HG03521 (cell line): ENCODE measurements at regions not wholly inside any gene's neighbourhood (a gene's known extent, or its start where the extent isn't known, plus 50 kb on each side); places are given as distances from the start of the nearest gene placed in this dataset.
"Not testable (repeated sequence)": the region's sequence is repeated elsewhere in the genome, so short reads cannot be mapped to it uniquely, and the experiment has no call there.

Experiments used
- ATAC-seq: cut with Tn5 transposase; IDR thresholded peaks from one replicate; pipeline ENCODE4 v1.9.1; 2021; ENCODE audit warnings: mild to moderate bottlenecking, moderate library complexity; ENCODE audit not compliant: unreplicated experiment

GRCh38 chr4:115292320-115293092, 179.1 kb upstream of the NDST4 start:
- no peak for ATAC-seq

DNA sequence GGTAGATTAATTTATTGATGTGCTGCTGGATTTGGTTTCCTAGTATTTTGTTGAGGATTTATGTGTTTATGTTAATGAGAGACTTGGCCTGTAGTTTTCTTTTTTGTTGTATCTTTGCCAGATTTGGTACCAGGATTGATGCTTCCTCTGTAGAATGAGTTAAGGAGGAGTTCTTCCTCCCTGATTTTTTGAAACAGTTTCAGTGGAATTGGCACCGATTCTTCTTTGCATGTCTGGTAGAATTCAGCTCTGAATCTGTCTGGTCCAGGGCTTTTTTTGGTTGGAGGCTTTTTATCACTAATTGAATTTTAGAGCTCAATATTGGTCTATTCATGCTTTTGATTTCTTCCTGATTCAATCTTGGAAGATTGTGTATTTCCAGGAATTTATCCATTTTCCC, 174.0 kb upstream of the NDST4 start:
- no peak for ATAC-seq

- no peak for ATAC-seq
Measured at GRCh38 chr4:115279330-115279729, 165.9 kb upstream of the NDST4 start.

- ATAC-seq: no peak
Measured at GRCh38 chr4:115278830-115279229, 165.4 kb upstream of the NDST4 start.

DNA sequence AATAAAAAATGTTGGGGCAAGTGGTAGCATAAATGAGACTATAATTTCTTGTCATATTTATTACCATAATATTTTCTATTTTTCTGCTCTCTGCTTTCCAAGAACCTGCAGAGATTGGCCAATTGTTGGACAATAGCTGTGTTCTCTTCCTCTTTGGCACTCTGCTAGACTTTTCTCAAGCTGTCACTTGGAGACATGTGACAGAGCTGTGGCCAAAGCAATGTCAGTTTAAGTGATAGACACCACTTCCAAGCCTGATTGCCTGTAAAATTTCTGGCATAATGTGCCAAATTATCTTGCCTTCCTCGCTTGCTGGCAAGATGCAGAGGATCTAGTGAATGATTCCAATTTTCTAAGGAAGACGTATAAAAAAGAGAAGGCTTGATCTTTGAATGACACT, 162.2 kb upstream of the NDST4 start:
- no peak for ATAC-seq

GRCh38 chr4:115274545-115274944, 161.1 kb upstream of the NDST4 start:
- ATAC-seq: peak; percentile 73

- ATAC-seq: no peak
Measured at GRCh38 chr4:115272594-115272993, 159.2 kb upstream of the NDST4 start.

DNA sequence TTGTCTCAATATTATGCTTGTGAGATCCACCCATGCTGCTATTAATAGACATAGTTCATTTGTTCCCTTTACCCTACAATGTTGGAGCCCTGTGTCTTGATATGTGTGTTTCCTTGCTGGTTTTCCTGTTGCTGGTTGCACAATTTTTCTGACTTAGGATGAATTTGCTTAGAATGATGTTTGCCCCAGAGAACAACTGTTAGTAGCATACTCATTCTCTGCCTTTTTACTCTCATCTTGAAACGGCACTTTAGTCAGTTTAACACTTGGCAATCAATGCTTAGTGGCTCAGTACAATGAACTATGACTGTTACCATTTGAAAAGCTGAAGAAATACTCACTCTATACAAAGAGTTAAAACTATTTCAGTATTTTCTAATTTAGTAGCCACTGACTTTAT, 158.8 kb upstream of the NDST4 start:
- ATAC-seq: no peak

DNA sequence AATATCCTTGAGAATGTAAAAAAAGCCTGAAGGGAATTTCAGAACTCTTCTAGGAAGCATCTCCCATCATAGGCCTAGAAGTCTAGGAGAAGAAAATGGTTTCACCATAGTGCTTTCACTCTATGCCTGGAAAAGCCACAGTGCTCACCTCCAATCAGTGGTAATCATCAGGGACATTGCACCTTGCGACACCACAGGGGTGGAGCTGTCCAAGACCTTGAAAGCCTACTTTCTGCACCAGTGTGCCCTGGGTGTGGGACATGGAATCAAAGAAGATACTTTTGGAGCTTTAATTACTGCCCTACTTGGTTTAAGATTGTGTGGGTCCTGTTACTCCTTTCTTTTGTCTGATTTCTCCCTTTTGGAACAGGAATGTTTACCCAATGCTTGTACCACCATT, 146.8 kb upstream of the NDST4 start:
- no peak for ATAC-seq

- ATAC-seq: no peak
Measured at GRCh38 chr4:115259642-115260041, 146.2 kb upstream of the NDST4 start.

DNA sequence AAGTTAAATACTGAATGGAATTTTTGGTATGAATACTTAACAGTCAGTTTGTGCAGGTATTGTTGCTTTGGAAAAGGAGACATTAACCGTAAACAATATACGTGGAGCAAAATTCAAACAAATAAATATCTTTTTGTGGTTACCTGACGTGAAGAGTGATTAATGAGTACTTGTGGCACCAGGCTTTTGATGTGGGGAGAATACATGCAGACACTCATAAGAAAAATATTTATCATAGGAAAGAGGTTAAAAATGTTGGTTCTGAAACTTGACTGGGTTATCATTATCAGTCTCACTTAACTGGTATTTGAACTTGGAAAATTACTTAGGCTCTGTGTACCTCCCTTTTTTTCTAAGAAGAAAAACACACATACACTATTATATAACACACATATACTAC, 136.4 kb upstream of the NDST4 start:
- ATAC-seq: no peak

DNA sequence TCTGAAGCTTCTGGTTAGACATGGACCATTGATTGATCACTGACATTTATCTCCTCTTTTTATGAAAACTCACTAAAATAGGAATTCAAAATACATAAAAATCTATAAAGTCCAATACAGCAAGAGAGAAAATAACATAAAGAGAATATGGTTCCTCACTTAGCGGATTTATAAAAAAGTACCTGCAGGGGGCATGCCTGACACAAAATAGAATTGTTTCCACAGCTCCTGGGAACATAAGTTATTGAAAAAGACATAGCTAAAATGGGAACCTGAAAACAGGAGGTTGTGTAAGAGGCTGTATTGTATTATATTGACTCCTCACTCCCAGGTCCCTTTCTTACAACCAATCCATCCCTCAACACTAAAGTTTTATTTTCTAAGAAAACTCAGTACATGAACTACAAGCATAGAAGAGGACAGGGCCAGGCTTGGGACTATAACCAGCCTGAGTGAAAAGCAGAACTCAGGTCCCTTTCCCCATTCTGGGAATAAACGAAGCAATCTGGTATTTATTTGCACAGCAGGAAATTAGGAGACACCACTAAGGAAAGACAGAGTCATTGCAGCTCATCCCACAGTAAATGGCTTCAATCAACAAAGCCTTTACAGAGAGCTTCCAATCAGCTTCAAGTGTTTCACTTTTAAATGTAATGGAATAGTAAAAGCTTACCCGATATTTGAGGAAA, 121.1 kb upstream of the NDST4 start:
- peak; percentile 47 for ATAC-seq

DNA sequence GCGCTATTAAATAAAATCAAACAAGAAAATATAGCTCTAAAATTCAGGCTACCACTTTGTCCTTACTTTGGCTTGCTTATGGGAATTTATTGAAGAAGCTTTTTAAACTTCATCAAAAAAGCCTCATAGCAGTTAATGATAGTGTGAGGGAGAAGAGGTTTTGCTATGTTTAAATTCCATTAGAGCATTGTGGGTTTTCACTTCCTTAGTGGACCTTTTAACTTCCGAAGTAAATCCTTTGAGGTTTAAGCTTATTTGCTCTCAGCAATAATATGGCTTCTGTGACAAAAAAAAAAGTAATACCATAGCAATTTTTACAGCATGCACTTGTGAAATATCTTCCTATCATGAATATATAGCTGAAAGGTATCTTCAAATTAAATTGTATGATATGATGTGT, 120.2 kb upstream of the NDST4 start:
- ATAC-seq: no peak

DNA sequence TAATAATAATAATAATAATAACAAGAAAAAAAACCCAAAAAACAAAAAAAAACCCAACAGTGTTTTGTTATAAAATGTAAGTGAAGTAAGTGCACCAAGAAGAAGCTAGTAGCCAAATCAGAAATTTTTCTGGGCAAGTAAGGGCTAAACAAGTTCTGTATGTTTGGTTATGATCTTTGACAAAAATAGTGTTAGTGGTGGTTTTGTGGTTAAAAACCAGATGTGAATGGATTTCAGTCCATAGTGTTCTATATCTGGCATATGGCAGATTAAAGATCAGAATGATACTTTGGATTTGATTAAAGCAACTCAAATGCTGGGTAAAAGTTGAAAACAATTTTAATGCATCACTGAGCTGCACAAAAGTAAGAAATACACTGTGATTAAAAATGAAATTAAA, 116.5 kb upstream of the NDST4 start:
- ATAC-seq: no peak

GRCh38 chr4:115228851-115229250, 115.4 kb upstream of the NDST4 start:
- ATAC-seq: no peak

GRCh38 chr4:115222061-115222460, 108.6 kb upstream of the NDST4 start:
- ATAC-seq: no peak

- ATAC-seq: no peak
Measured at GRCh38 chr4:115219862-115220261, 106.4 kb upstream of the NDST4 start.

DNA sequence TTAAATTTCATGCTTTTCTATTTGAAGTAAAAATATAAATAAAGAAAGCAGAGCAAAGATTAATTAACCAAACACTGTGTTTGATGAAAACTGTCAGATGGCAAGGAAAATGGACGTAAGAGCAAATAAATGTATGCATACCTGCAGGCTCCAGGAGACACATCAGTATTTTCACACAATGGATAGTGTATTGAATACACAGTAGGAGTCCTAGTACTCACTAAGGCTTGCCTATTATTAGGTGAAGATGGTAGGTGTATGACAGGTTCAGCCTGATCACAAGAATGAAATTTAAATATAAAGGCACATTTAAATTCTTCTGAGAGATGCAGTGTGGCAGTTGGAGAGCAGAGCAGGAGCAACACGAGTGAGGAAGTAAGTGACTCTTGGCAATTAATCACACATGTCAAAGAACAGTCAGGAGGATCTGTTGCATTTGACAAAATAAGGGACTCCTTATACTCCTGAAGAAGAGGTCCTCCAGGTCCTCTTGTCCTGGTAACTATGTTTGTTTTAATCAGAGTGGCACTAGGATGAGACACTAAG, 106.0 kb upstream of the NDST4 start:
- ATAC-seq: no peak

GRCh38 chr4:115215935-115216334, 102.5 kb upstream of the NDST4 start:
- no peak for ATAC-seq

DNA sequence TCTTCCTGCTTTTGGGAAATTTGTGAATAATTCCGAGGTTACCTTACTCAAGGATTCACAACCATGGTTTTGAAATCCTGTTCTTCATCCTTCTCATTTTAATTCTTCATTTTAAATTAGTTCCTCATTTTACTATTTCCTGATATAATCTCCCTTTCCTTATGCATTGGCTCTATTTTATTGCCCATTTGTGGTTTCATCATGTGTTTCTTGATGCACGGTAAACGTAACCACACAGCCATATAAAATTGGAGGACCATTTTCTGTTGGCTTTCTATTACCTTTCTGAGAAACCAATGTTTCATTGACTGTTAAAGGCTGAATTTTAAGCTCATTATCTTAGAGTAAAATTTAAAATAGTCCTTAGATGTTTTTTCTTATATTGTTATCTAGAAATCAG, 100.3 kb upstream of the NDST4 start:
- ATAC-seq: no peak

DNA sequence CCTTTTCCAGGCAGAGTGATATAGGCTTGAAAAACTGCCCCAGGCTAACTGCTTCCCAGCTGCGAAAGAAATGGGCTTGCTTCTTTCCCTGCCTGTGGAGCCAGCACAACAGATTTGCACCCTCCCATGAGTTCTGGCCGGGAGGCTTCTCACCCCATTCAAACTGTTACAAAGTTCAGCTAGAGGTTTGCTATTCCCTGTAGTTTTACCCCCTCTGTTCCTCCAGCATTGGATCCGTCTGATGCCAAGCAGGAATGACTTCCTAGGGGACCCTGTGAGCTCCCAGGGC, 87.6 kb upstream of the NDST4 start:
- no peak for ATAC-seq

DNA sequence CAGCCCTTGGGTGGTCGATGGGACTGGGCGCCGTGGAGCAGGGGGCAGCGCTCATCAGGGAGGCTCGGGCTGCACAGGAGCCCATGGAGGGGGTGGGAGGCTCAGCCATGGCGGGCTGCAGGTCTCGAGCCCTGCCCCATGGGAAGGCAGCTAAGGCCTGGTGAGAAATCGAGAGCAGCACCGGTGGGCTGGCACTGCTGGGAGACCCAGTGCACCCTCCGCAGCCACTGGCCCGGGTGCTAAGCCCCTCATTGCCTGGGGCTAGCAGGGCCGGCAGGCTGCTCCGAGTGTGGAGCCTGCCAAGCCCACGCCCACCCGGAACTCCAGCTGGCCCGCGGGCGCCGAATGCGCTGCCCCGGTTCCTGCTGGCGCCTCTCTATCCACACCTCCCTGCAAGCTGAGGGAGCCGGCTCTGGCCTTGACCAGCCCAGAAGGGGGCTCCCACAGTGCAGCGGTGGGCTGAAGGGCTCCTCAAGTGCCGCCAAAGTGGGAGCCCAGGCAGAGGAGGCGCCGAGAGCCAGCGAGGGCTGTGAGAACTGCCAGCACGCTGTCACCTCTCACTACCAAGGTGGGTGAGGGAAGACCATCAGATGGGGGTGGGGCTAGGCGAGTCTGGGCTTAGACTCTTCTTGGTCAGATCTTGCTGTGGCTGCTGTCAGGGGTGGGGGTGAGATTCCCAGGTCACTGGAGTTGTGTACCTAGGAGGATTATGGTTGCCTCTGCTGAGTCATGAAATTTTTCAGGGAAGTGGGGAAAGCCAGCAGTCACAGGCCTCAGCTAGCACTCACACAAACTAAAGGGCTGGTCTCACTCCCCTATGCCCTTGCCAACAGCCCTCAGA, 87.0 kb upstream of the NDST4 start:
- not testable (repeated sequence) for ATAC-seq
